RKO (cell line): ENCODE measurements at regions not wholly inside any gene's neighbourhood (a gene's known extent, or its start where the extent isn't known, plus 50 kb on each side); places are given as distances from the start of the nearest gene placed in this dataset.
A peak's percentile ranks its signal among the peaks of the same experiment; 100 is the strongest.

ENCODE experiments used
- DNase-seq: peaks from one replicate; pipeline ENCODE4 v3.0.0-alpha.2; 2016; ENCODE audit warnings: low spot score

DNA sequence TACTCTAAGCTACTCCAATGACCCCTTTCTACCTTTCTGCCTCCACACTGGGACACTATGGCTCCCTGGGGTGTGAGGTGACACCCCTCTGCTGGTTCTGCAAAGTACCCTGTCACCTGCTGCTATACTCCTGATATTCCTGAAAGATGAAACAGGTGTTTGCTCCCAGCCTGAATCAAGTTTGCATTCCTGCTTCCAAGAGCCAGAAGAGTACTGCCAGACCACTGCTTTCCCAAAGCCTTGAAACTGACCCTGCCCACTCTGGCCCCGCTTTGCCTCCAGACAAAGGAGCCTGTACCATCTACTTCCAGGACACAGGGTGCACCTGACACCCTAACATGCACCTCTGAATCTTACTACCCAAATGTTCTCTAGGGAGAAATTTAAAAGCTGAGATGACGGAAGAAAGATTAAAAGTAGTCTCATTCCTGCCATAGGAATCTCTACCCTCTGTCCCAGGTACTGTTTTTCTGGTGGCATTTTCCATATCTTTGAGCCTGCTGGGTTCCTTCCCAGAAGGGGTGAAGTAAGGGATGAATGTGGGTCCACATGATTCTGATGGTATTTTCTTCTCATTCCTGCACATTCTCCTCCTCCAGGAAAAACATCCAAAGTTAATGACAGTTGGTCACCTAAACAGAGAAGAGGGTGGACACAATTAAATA, 70.3 kb upstream of the DUSP10 start:
- no peak for DNase-seq

GRCh38 chr1:221810406-221810805, 68.5 kb upstream of the DUSP10 start:
- DNase-seq: peak; percentile 7

DNA sequence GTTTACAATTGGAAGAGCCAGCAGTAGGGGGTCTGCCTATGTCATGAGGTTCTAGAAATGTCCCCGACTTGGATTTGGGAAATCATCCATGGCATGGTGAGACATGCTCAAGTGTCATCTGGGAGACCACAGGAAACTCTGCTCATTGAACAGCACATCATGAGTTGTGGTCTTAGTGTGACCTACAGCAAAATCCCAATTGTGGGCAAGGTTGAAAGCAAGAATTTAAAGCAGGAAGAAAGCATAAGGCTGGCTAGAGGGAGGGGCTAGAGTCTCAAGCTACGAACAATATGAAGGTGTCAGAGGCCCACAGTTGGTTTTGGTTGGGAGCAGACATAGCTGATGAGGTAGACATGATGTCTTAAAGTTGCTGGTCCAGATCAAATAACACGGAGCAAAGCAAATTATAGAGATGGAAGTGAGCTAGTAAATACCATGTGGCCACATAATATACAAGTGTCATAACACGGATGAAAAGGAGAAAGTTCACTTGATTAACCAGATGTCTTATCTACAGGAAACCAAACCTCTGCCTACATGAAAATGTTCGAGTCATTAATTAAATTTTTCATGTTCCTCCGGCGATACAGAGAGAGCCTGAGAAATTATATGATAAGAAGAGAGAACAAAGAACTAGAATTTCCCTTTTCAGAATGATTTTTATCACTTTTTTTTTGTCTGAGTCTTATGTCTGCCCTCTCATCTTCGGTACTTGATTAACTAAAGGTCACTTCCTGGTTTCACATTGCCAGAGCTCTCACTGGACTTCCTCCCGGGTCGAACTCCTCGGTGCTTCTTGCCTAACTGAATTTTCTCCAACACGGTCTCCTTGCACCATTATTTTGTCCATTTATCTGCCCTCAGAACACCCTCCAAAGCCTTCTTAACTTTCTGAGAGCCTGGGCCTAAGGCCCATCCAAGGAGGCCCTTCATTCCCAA, 67.5 kb upstream of the DUSP10 start:
- no peak for DNase-seq

GRCh38 chr1:221806984-221807383, 65.1 kb upstream of the DUSP10 start:
- no peak for DNase-seq

GRCh38 chr1:221806236-221806635, 64.3 kb upstream of the DUSP10 start:
- no peak for DNase-seq

GRCh38 chr1:221805121-221805520, 63.2 kb upstream of the DUSP10 start:
- no peak for DNase-seq

GRCh38 chr1:221804303-221804702, 62.4 kb upstream of the DUSP10 start:
- no peak for DNase-seq

DNA sequence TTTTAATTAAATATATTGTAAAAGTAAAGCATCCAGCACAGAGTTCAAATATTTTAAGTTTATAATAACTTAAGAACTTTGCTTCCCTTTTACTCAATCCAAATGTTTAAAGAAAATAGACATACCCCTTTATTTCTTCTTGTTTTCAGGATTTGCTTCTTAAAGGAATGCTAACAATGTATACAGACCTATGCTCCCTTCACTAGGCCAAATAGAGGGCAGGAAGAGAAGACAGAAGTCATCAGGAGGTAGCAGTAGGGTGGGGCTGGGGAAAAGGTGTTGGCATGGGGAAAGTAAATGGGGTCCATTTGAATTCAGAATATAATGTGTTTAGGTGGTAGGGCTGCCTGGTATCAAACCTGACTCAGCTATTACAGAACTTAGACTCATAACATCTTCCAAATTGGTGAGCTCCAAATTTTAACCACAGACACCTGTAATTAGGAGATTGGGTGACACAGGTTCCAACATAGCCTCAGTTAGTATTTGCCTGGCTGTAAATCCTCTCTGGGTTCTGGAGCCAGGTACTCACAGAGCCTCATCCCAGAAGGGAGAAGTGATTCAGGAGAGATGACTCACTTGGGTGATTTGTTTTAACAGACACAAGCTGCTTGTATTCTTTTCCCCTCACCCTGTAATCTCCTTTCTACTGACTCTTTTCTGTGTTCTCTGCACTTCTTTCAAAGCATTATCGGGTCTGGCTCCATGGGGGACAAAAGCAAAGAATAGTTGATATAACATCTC, 60.1 kb upstream of the DUSP10 start:
- DNase-seq: peak; percentile 19

- DNase-seq: no peak
Observed at GRCh38 chr1:221801251-221801661, 59.4 kb upstream of the DUSP10 start.

DNA sequence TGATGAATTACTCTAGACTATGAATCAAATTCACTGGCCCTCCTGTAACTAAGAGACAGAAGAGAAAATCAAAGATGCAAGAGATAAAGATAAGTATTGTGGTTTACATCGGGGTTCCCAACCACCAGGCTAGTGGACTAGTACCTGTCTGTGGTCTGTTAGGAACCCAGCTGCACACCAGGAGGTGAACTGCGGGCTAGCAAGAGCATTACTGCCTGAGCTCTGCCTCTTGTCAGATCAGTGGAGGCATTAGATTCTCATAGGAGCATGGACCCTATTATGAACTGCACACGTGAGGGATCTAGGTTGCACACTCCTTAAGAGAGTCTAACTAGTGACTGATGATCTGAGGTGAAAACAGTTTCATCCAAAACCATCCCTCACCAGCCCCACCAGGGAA, 58.9 kb upstream of the DUSP10 start:
- DNase-seq: no peak

GRCh38 chr1:221797506-221797905, 55.6 kb upstream of the DUSP10 start:
- DNase-seq: no peak

DNA sequence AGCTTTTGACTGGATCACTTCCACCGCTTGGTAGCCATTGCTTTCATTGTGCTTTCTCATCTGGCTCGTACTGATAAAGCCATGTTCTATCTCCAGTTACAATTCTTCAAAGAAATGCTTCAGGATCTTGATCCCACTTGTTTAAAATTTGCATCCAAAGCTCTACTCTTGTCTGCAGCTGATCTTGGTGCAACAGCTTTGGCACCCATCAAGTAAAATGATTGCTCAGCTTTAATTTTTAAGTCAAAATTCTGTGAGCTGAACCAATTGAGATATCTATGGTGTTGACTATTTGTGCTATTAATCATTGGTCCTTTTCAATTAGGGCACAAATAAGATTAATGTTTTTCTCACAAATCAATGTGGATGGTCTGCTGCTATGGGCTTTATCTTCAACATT, 54.8 kb upstream of the DUSP10 start:
- no peak for DNase-seq

- DNase-seq: no peak
Observed at GRCh38 chr1:221795380-221795779, 53.5 kb upstream of the DUSP10 start.

DNA sequence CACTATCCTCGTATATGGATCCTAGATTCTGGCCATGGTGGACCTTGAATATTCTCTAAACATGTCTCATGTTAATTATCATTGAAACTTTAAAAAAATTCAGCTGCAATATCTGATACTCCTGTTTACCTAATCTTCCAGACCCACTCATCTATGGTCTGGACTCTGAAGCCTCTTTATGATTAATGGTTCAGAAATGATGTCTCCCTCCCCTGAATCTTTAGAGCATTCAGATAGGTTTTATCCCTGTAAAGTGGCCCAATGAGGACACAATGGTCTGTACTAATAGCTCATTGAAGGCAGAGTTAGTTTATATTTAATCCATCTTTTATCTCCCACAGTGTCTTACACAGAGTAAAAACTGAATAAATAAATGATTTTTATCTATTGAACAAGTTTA, 53.0 kb upstream of the DUSP10 start:
- no peak for DNase-seq

- no peak for DNase-seq
Observed at GRCh38 chr1:221794079-221794670, 52.3 kb upstream of the DUSP10 start.

- no peak for DNase-seq
Observed at GRCh38 chr1:221793439-221794078, 51.7 kb upstream of the DUSP10 start.

DNA sequence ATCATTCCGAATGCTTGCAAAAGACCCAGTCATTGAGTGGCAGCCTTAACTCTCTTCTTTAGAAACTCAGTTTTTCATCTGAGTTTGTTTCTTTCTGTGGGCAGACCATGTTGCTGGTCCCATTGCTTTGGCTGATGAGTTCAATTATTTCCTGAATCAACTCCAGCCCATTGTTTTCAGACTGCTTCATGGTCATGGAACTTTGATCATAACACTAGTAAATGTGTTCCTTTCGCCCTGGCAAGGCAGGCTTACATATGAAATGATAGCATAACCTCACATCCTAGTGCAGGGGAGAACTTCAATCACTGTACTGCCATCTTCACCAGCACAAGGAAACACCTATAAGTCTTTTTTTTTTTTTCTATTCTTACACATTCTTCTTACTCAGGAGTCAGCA, 50.0 kb upstream of the DUSP10 start:
- DNase-seq: no peak
